PC-3 (cell line): ENCODE measurements at regions not wholly inside any gene's neighbourhood (a gene's known extent, or its start where the extent isn't known, plus 50 kb on each side); places are given as distances from the start of the nearest gene placed in this dataset.

Experiments used
- ATAC-seq: fragments of 200-7000 bp; cut with Tn5 transposase; 2 replicates; pipeline ENCODE4 v1.9.1; 2020; ENCODE audit warnings: mild to moderate bottlenecking, moderate library complexity
- BruUV-seq: library from RNA; stranded (reverse); fragments of 400-500 nt; replicated peaks from 2 replicates; lab custom pipeline; 2021; lab: Mats Ljungman, UMichigan
- CTCF ChIA-PET: fragments of 300-600 bp; sonication (Branson Sonifier 250); formaldehyde crosslinking; loops from one replicate; lab custom pipeline; 2022; ENCODE audit warnings: antibody characterized with exemption; lab: Charles Lee
- POLR2A ChIA-PET: fragments of 300-600 bp; sonication (Branson Sonifier 250); formaldehyde crosslinking; loops from one replicate; lab custom pipeline; 2022; ENCODE audit warnings: antibody characterized with exemption; ENCODE audit not compliant: unreplicated experiment; lab: Charles Lee
- DNase-seq: peaks from one replicate; pipeline ENCODE4 v3.0.0-alpha.2; 2015
- H2AFZ ChIP-seq: fragments of 300-600 bp; sonication (generic); 2 replicates; pipeline ENCODE4 v1.6.0; 2016; ENCODE audit warnings: antibody characterized with exemption, low read length
- H3F3A ChIP-seq: fragments of 300-600 bp; sonication (generic); one replicate; pipeline ENCODE4 v1.6.0; 2017; ENCODE audit warnings: antibody characterized with exemption, low read length, control low read depth, mild to moderate bottlenecking; ENCODE audit not compliant: unreplicated experiment
- H3K27ac ChIP-seq: fragments of 300-600 bp; sonication (generic); 2 replicates; pipeline ENCODE4 v1.5.1; 2016; ENCODE audit warnings: mild to moderate bottlenecking, low read length
- H3K27me3 ChIP-seq: fragments of 300-600 bp; sonication (generic); 2 replicates; pipeline ENCODE4 v1.6.1; 2016; ENCODE audit warnings: low read length, mixed read lengths
- H3K36me3 ChIP-seq: fragments of 300-600 bp; sonication (generic); 2 replicates; pipeline ENCODE4 v1.6.1; 2016; ENCODE audit warnings: low read depth, mixed run types, low read length, mixed read lengths
- H3K4me1 ChIP-seq: fragments of 300-600 bp; sonication (generic); 2 replicates; pipeline ENCODE4 v1.5.1; 2016; ENCODE audit warnings: low read length; ENCODE audit not compliant: insufficient read depth
- H3K4me2 ChIP-seq: fragments of 300-600 bp; sonication (generic); 2 replicates; pipeline ENCODE4 v1.6.0; 2016; ENCODE audit warnings: low read length
- H3K4me3 ChIP-seq: fragments of 300-600 bp; sonication (generic); 2 replicates; pipeline ENCODE4 v1.5.1; 2016; ENCODE audit warnings: mild to moderate bottlenecking, low read length, mixed read lengths
- H3K79me2 ChIP-seq: fragments of 300-600 bp; sonication (generic); 2 replicates; pipeline ENCODE4 v1.6.1; 2017; ENCODE audit warnings: low read length, mixed read lengths
- H3K9ac ChIP-seq: fragments of 300-600 bp; sonication (generic); 2 replicates; pipeline ENCODE4 v1.6.0; 2016; ENCODE audit warnings: mild to moderate bottlenecking, low read length
- H3K9me2 ChIP-seq: fragments of 300-600 bp; sonication (generic); replicated peaks from 2 replicates; pipeline ENCODE4 v1.6.1; 2016; ENCODE audit warnings: mixed run types, low read length, mixed read lengths
- H3K9me3 ChIP-seq: fragments of 300-600 bp; sonication (generic); 2 replicates; pipeline ENCODE4 v1.6.1; 2016; ENCODE audit warnings: low read length, mixed read lengths
- H4K20me1 ChIP-seq: fragments of 300-600 bp; sonication (generic); 2 replicates; pipeline ENCODE4 v1.6.1; 2016; ENCODE audit warnings: low read length, mixed read lengths
- CTCF ChIP-seq: fragments of 300-600 bp; sonication (generic); conservative IDR thresholded peaks from 2 replicates; pipeline ENCODE4 v1.5.1; 2017; ENCODE audit warnings: antibody characterized with exemption, low read depth, mild to moderate bottlenecking, low read length
- EZH2 ChIP-seq: fragments of 300-600 bp; sonication (generic); IDR thresholded peaks from one replicate; pipeline ENCODE4 v1.6.1; 2017; ENCODE audit warnings: antibody characterized with exemption, mild to moderate bottlenecking, low read length; ENCODE audit not compliant: unreplicated experiment
- EZH2phosphoT487 ChIP-seq: fragments of 300-600 bp; sonication (generic); IDR thresholded peaks from 2 replicates; pipeline ENCODE4 v1.6.1; 2018; ENCODE audit warnings: mild to moderate bottlenecking, antibody characterized with exemption, low read length, borderline replicate concordance
- intact Hi-C: fragments of 100-400 bp; cut with micrococcal nuclease; formaldehyde crosslinking; loops from 2 replicates; pipeline ENCODE4 v1.9.0; 2023

- no peak for TF ChIP-seq EZH2phosphoT487
- TF ChIP-seq CTCF: no peak
- no peak for TF ChIP-seq EZH2
- ATAC-seq (peak; percentile 78), DNase-seq (peak; percentile 85)
- ChIA-PET CTCF (interaction anchor here (0.6 to 1.1 kb wide), 2 partner anchors 18 to 418 kb away, joined by 3 to 4 read pairs; no protein-coding TSS in a partner anchor), POLR2A (interaction anchor here (0.7 to 1.0 kb wide), 2 partner anchors 40 to 101 kb away, joined by 3 to 4 read pairs; partner anchors contain the start of gene MPP7)
- H3K27ac ChIP-seq: peak overlapping the region; percentile 99
- H3K9ac ChIP-seq: peak overlapping the region; percentile 86
- H3K4me1 ChIP-seq: peaks cover 39% of the 10 kb centered on the region
- H3K79me2 ChIP-seq: no peaks in the 10 kb centered on the region
- H3K9me2 ChIP-seq: no peaks in the 10 kb centered on the region
- H3K9me3 ChIP-seq: no peaks in the 10 kb centered on the region
- TSS peak; percentile 95 for BruUV-seq
- H3F3A ChIP-seq: no peaks in the 10 kb centered on the region
- H3K4me3 ChIP-seq: peak overlapping the region; percentile 47
- H3K36me3 ChIP-seq: no peaks in the 10 kb centered on the region
- no peak overlapping the region for H2AFZ ChIP-seq
- H3K4me2 ChIP-seq: peak overlapping the region; percentile 79
- no peaks in the 10 kb centered on the region for H3K27me3 ChIP-seq
- intact Hi-C loops: loop anchor here (1.0 to 5.0 kb wide), 4 partner anchors 21 to 147 kb away; no protein-coding TSS in a partner anchor
- no peaks in the 10 kb centered on the region for H4K20me1 ChIP-seq
Measured at GRCh38 chr10:28201410-28202400, 101.2 kb downstream of the MPP7 start.

GRCh38 chr10:28200775-28201174 lies 102.1 kb downstream of the MPP7 start:
- BruUV-seq: no TSS peak
- Histone ChIP-seq H3K4me1 (peaks cover 39% of the 10 kb centered on the region), H3K27ac (peak overlapping the region; percentile 99), H3K9ac (peak overlapping the region; percentile 86), H3K36me3 (no peaks in the 10 kb centered on the region), H3K9me2 (no peaks in the 10 kb centered on the region), H3F3A (no peaks in the 10 kb centered on the region), H3K4me2 (peak overlapping the region; percentile 79), H3K79me2 (no peaks in the 10 kb centered on the region), H4K20me1 (no peaks in the 10 kb centered on the region), H3K4me3 (peak overlapping the region; percentile 47), H3K27me3 (no peaks in the 10 kb centered on the region), H3K9me3 (no peaks in the 10 kb centered on the region), H2AFZ (no peak overlapping the region)
- POLR2A ChIA-PET: interaction anchor here (0.6 to 1.0 kb wide), 3 partner anchors 99 to 123 kb away, joined by 3 to 4 read pairs (median 3); partner anchors contain the start of gene MPP7
- TF ChIP-seq CTCF: no peak
- TF ChIP-seq EZH2: no peak
- TF ChIP-seq EZH2phosphoT487: no peak
- CTCF ChIA-PET: interaction anchor here (0.6 to 1.1 kb wide), 3 partner anchors 19 to 417 kb away, joined by 3 to 5 read pairs (median 4); no protein-coding TSS in a partner anchor
- ATAC-seq (peak; percentile 67), DNase-seq (peak; percentile 86)
- intact Hi-C loops: loop anchor here (1.0 to 5.0 kb wide), 3 partner anchors 20 to 62 kb away; no protein-coding TSS in a partner anchor
